Gastroesophageal sphincter (tissue), 3 donors: ENCODE measurements at regions not wholly inside any gene's neighbourhood (a gene's known extent, or its start where the extent isn't known, plus 50 kb on each side); places are given as distances from the start of the nearest gene placed in this dataset.

Experiments
- CTCF ChIP-seq, 4 experiments: fragments of 200-600 bp in 2 of 4; fragments of 450-650 bp in 2 of 4; sonication (generic) in 1 of 4; IDR thresholded peaks; one replicate each; pipeline ENCODE4 v1.5.1; 2017 to 2019; ENCODE audit warnings: antibody characterized with exemption in 4 of 4, mild to moderate bottlenecking in 2 of 4, moderate library complexity in 2 of 4
- POLR2AphosphoS5 ChIP-seq: sonication (generic); formaldehyde crosslinking; IDR thresholded peaks from one replicate; pipeline ENCODE4 v1.6.1; 2017; ENCODE audit warnings: antibody characterized with exemption

- TF ChIP-seq CTCF (IDR thresholded peaks at IDR 0.05) (no peak), POLR2AphosphoS5 (no peak)
Measured at GRCh38 chr6:16007146-16007545, 121.7 kb upstream of the MYLIP start.
